CD14-positive monocyte (primary cell): ENCODE measurements at regions not wholly inside any gene's neighbourhood (a gene's known extent, or its start where the extent isn't known, plus 50 kb on each side); places are given as distances from the start of the nearest gene placed in this dataset.

Experiments
- DNase-seq, 3 donors: peaks; one replicate each; pipeline ENCODE4 v3.0.0-alpha.2; 2011 to 2022
- H2AFZ ChIP-seq: 2 replicates; pipeline ENCODE4 v1.6.0; 2012; ENCODE audit warnings: mild to moderate bottlenecking, low read depth, low read length, inconsistent platforms; ENCODE audit not compliant: insufficient read depth, poor library complexity, severe bottlenecking
- H3K27ac ChIP-seq, 2 donors: 1 replicate in 1 of 2; 2 replicates in 1 of 2; pipeline ENCODE4 v1.5.1; 2012 to 2013; ENCODE audit warnings: low read length in 2 of 2, control low read depth in 1 of 2, inconsistent platforms in 1 of 2, low read depth in 1 of 2, mild to moderate bottlenecking in 1 of 2
- H3K27me3 ChIP-seq, 2 donors: one replicate each; pipeline versions ENCODE4 v1.6.0 to v1.6.1; 2011 to 2013; ENCODE audit warnings: low read length in 2 of 2; ENCODE audit not compliant: control insufficient read depth in 2 of 2, insufficient read depth in 2 of 2
- H3K36me3 ChIP-seq, 2 donors: replicated peaks in 1 of 2; 1 replicate in 1 of 2; 2 replicates in 1 of 2; pipeline versions ENCODE4 v1.5.1 to v1.6.1; 2012 to 2013; ENCODE audit warnings: low read length in 2 of 2, control low read depth in 1 of 2, inconsistent platforms in 1 of 2, mild to moderate bottlenecking in 1 of 2; ENCODE audit not compliant: insufficient read depth in 2 of 2, control insufficient read depth in 1 of 2
- H3K4me1 ChIP-seq, 2 donors: 1 replicate in 1 of 2; 2 replicates in 1 of 2; pipeline versions ENCODE4 v1.5.1 to v1.6.1; 2012 to 2013; ENCODE audit warnings: low read length in 2 of 2, control low read depth in 1 of 2, inconsistent platforms in 1 of 2, mild to moderate bottlenecking in 1 of 2, moderate library complexity in 1 of 2; ENCODE audit not compliant: insufficient read depth in 2 of 2, control insufficient read depth in 1 of 2
- H3K4me2 ChIP-seq: replicated peaks from 2 replicates; pipeline ENCODE3; 2012; ENCODE audit warnings: low read length, moderate library complexity, mild to moderate bottlenecking; ENCODE audit not compliant: poor library complexity, severe bottlenecking; ENCODE audit errors: extremely low read depth
- H3K4me3 ChIP-seq, 3 experiments: fragments of 200-600 bp in 1 of 3; sonication (generic) in 1 of 3; replicated peaks in 1 of 3; 1 replicate in 2 of 3; 2 replicates in 1 of 3; pipeline ENCODE4 v1.5.1; 2011 to 2013; ENCODE audit warnings: low read length in 3 of 3, mild to moderate bottlenecking in 3 of 3, control low read depth in 2 of 3, low read depth in 2 of 3, inconsistent platforms in 1 of 3, moderate library complexity in 1 of 3
- H3K79me2 ChIP-seq: 2 replicates; pipeline ENCODE4 v1.6.0; 2012; ENCODE audit warnings: mild to moderate bottlenecking, control low read depth, inconsistent platforms, low read length, moderate library complexity; ENCODE audit not compliant: insufficient read depth
- H3K9ac ChIP-seq: 2 replicates; pipeline ENCODE4 v1.6.0; 2017; ENCODE audit warnings: low read length, mild to moderate bottlenecking; ENCODE audit not compliant: insufficient read depth, poor library complexity, severe bottlenecking
- H3K9me3 ChIP-seq, 2 donors: replicated peaks in 1 of 2; 1 replicate in 1 of 2; 2 replicates in 1 of 2; pipeline versions ENCODE4 v1.5.1 to v1.6.1; 2012 to 2013; ENCODE audit warnings: low read length in 2 of 2, control low read depth in 1 of 2; ENCODE audit not compliant: control insufficient read depth in 1 of 2, insufficient read depth in 1 of 2
- H4K20me1 ChIP-seq: 2 replicates; pipeline ENCODE4 v1.6.0; 2012; ENCODE audit warnings: mild to moderate bottlenecking, low read length, control low read depth, moderate library complexity; ENCODE audit not compliant: insufficient read depth
- H3K27ac Mint-ChIP-seq, 7 donors: one replicate each; pipeline ENCODE4 v1.8.0; 2020; ENCODE audit warnings: mild to moderate bottlenecking in 7 of 7, mixed read lengths in 7 of 7, moderate library complexity in 6 of 7, inconsistent platforms in 2 of 7
- H3K27me3 Mint-ChIP-seq, 3 donors: one replicate each; pipeline ENCODE4 v1.8.0; 2021 to 2022; ENCODE audit warnings: low read depth in 3 of 3, mild to moderate bottlenecking in 3 of 3, mixed read lengths in 3 of 3, moderate library complexity in 3 of 3, inconsistent platforms in 1 of 3
- H3K36me3 Mint-ChIP-seq, 2 donors: one replicate each; pipeline ENCODE4 v1.8.0; 2020; ENCODE audit warnings: mixed read lengths in 2 of 2, inconsistent platforms in 1 of 2, mild to moderate bottlenecking in 1 of 2
- H3K4me1 Mint-ChIP-seq: one replicate; pipeline ENCODE4 v1.8.0; 2020; ENCODE audit warnings: mild to moderate bottlenecking, mixed read lengths
- H3K4me3 Mint-ChIP-seq, 2 donors: one replicate each; pipeline ENCODE4 v1.8.0; 2020; ENCODE audit warnings: mild to moderate bottlenecking in 2 of 2, mixed read lengths in 2 of 2, moderate library complexity in 1 of 2
- H3K9me3 Mint-ChIP-seq, 7 donors: one replicate each; pipeline ENCODE4 v1.8.0; 2020 to 2022; ENCODE audit warnings: mixed read lengths in 7 of 7, mild to moderate bottlenecking in 6 of 7, moderate library complexity in 6 of 7, inconsistent platforms in 2 of 7
- WGBS: methylation state at CpG from one replicate; pipeline ENCODE4 v1.1.5; 2013; ENCODE audit warnings: missing lambda C conversion rate; ENCODE audit not compliant: insufficient coverage; 5-methylcytosine and 5-hydroxymethylcytosine counted together
- intact Hi-C, 2 donors: fragments of 100-400 bp; cut with micrococcal nuclease; formaldehyde crosslinking; loops; one replicate each; pipeline versions ENCODE4 v1.15.0 to v1.15.1; 2023
- TF ChIP-seq, protein P1 (sequence below): fragments of 200-600 bp; IDR thresholded peaks from one replicate; pipeline ENCODE4 v1.8.0; 2022; ENCODE audit warnings: antibody characterized with exemption, mild to moderate bottlenecking

DNA sequence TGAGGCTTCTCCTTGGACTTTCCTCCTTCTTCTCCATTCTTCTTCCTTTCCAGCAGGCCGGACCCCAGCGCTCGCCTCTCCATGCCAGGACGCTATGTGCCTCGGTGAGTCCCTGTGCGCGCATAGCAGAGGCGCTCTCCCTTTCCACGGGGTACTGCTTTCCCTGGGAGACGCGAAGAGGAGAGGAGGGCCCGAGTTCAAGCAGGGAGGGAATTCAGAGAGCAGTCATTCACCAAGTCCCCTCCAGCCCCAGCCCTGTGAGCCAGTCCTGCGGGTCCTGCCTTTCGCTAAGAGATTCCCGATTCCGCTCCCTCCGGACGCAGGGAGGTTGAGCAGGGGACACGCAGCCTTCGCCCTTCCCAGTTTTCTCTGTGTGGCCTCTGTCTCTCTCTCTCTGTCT, 160.4 kb downstream of the EFNB2 start:
- Mint-ChIP-seq H3K9me3 (peaks cover 0 to 3% (median 0%) of the 10 kb centered on the region in 7 donors), H3K4me1 (no peaks in the 10 kb centered on the region), H3K4me3 (no peak overlapping the region), H3K36me3 (no peaks in the 10 kb centered on the region), H3K27ac (no peak overlapping the region), H3K27me3 (peaks cover 2 to 15% (median 5%) of the 10 kb centered on the region in 3 donors)
- Histone ChIP-seq H3K4me1 (no peaks in the 10 kb centered on the region), H3K36me3 (no peaks in the 10 kb centered on the region), H4K20me1 (no peaks in the 10 kb centered on the region), H3K4me3 (no peak overlapping the region), H3K4me2 (no peak overlapping the region), H2AFZ (no peak overlapping the region), H3K79me2 (no peaks in the 10 kb centered on the region), H3K27ac (no peak overlapping the region), H3K9ac (no peak overlapping the region), H3K27me3 (no peaks in the 10 kb centered on the region), H3K9me3 (no peaks in the 10 kb centered on the region)
- DNase-seq, result no peak
- 98% methylated on average over 16 of the region's 20 CpGs for WGBS
- intact Hi-C loops, result no loop called here
- TF ChIP-seq, protein P1, sequence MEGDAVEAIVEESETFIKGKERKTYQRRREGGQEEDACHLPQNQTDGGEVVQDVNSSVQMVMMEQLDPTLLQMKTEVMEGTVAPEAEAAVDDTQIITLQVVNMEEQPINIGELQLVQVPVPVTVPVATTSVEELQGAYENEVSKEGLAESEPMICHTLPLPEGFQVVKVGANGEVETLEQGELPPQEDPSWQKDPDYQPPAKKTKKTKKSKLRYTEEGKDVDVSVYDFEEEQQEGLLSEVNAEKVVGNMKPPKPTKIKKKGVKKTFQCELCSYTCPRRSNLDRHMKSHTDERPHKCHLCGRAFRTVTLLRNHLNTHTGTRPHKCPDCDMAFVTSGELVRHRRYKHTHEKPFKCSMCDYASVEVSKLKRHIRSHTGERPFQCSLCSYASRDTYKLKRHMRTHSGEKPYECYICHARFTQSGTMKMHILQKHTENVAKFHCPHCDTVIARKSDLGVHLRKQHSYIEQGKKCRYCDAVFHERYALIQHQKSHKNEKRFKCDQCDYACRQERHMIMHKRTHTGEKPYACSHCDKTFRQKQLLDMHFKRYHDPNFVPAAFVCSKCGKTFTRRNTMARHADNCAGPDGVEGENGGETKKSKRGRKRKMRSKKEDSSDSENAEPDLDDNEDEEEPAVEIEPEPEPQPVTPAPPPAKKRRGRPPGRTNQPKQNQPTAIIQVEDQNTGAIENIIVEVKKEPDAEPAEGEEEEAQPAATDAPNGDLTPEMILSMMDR, result no peak

DNA sequence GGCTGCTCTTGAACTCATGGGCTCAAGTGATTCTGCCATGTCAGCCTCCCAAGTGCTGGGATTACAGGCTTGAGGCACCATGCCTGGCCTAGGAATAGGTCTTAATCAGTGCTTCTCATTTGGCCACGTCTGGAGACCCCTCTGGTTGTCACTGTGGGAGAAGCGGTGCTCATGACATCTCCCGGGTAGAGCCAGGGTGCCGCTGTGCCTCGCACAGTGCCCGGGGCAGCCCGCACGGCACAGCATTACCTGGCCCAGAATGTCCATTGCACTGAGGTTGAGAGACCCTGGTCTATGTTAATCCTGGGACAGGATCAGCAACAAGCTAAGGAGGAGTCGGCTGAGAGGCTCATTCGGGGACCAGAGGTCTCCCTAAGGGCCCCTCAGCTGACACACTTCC, 160.8 kb downstream of the EFNB2 start:
- no peaks in the 10 kb centered on the region for H3K4me1 Mint-ChIP-seq
- Histone ChIP-seq H3K4me1 (no peaks in the 10 kb centered on the region), H2AFZ (no peak overlapping the region), H4K20me1 (no peaks in the 10 kb centered on the region), H3K9ac (no peak overlapping the region), H3K79me2 (no peaks in the 10 kb centered on the region), H3K4me2 (no peak overlapping the region), H3K36me3 (no peaks in the 10 kb centered on the region), H3K27ac (no peak overlapping the region), H3K27me3 (no peaks in the 10 kb centered on the region), H3K9me3 (no peaks in the 10 kb centered on the region), H3K4me3 (no peak overlapping the region)
- intact Hi-C loops, result no loop called here
- no peak overlapping the region for H3K4me3 Mint-ChIP-seq
- TF ChIP-seq, protein P1, result no peak
- no peak overlapping the region for H3K27ac Mint-ChIP-seq
- no peaks in the 10 kb centered on the region for H3K36me3 Mint-ChIP-seq
- 85% methylated on average over 10 of the region's 10 CpGs for WGBS
- peaks cover 0 to 3% (median 0%) of the 10 kb centered on the region in 7 donors for H3K9me3 Mint-ChIP-seq
- no peak for DNase-seq
- peaks cover 2 to 15% (median 5%) of the 10 kb centered on the region in 3 donors for H3K27me3 Mint-ChIP-seq
